ENCODE measurements at regions not wholly inside any gene's neighbourhood (a gene's known extent, or its start where the extent isn't known, plus 50 kb on each side); places are given as distances from the start of the nearest gene placed in this dataset.

- TF ChIP-seq POLR2A (IDR thresholded peaks at IDR 0.05; ENCODE audit: low read length): no peak
- no peak for TF ChIP-seq GATA1 (IDR thresholded peaks at IDR 0.05; ENCODE audit: low read depth, low read length)
Observed at GRCh38 chr18:10025711-10026670, 112.2 kb downstream of the VAPA start.

Data from erythroblast (primary cell).